GM20000 (cell line): ENCODE measurements at regions not wholly inside any gene's neighbourhood (a gene's known extent, or its start where the extent isn't known, plus 50 kb on each side); places are given as distances from the start of the nearest gene placed in this dataset.

Source experiments
- DNase-seq: peaks from one replicate; pipeline ENCODE4 v3.0.0; 2012; ENCODE audit warnings: low spot score
- CTCF ChIP-seq: IDR thresholded peaks from 2 replicates; pipeline ENCODE4 v1.5.1; 2012; ENCODE audit warnings: mild to moderate bottlenecking, control low read depth; ENCODE audit errors: extremely low read depth, missing control alignments

- DNase-seq: no peak
Measured at GRCh38 chr14:97575677-97576076, 778.5 kb downstream of the VRK1 start.

GRCh38 chr14:97578982-97579548 is 781.9 kb downstream of the VRK1 start:
- no peak for TF ChIP-seq CTCF
- no peak for DNase-seq

More at GRCh38 chr14:97575677-97576076, 778.5 kb downstream of the VRK1 start:
- TF ChIP-seq CTCF: no peak

- no peak for TF ChIP-seq CTCF
- no peak for DNase-seq
Measured at GRCh38 chr14:97581016-97581415, 783.8 kb downstream of the VRK1 start.

- DNase-seq: no peak
- TF ChIP-seq CTCF: no peak
Measured at GRCh38 chr14:97582022-97582421, 784.8 kb downstream of the VRK1 start.

GRCh38 chr14:97584528-97584927 is 787.3 kb downstream of the VRK1 start:
- TF ChIP-seq CTCF: no peak
- DNase-seq: no peak

GRCh38 chr14:97592341-97592980 is 795.3 kb downstream of the VRK1 start:
- no peak for TF ChIP-seq CTCF
- no peak for DNase-seq

- TF ChIP-seq CTCF: no peak
- no peak for DNase-seq
Measured at GRCh38 chr14:97594306-97594705, 797.1 kb downstream of the VRK1 start.
